HL-60 (cell line): ENCODE measurements at regions not wholly inside any gene's neighbourhood (a gene's known extent, or its start where the extent isn't known, plus 50 kb on each side); places are given as distances from the start of the nearest gene placed in this dataset.

Source experiments
- DNase-seq, 2 experiments: peaks; one replicate each; pipeline ENCODE4 v3.0.0-alpha.2; 2010 to 2020; ENCODE audit warnings: low read depth in 1 of 2, low spot score in 1 of 2
- H3K27ac ChIP-seq: fragments of 250-450 bp; sonication (Bioruptor Pico); replicated peaks from 2 replicates; pipeline ENCODE4 v1.5.1; 2020; ENCODE audit warnings: mild to moderate bottlenecking, moderate library complexity
- H3K27me3 ChIP-seq: fragments of 250-450 bp; sonication (Bioruptor Pico); 2 replicates; pipeline ENCODE4 v1.5.1; 2021; ENCODE audit warnings: mild to moderate bottlenecking, moderate library complexity; ENCODE audit not compliant: insufficient read depth, poor library complexity, severe bottlenecking
- H3K4me3 ChIP-seq: replicated peaks from 2 replicates; pipeline ENCODE4 v1.5.1; 2011; ENCODE audit warnings: mild to moderate bottlenecking, control low read depth, low read length; ENCODE audit not compliant: insufficient read depth
- CTCF ChIP-seq: IDR thresholded peaks from one replicate; pipeline ENCODE4 v1.5.1; 2011; ENCODE audit warnings: low read length, control low read depth, inconsistent platforms; ENCODE audit not compliant: insufficient read depth
- GABPA ChIP-seq: IDR thresholded peaks from 2 replicates; pipeline ENCODE4 v1.6.1; 2012; ENCODE audit warnings: low read depth
- POLR2AphosphoS5 ChIP-seq: IDR thresholded peaks from 2 replicates; pipeline ENCODE4 v1.6.1; 2012; ENCODE audit warnings: low read depth
- REST ChIP-seq: IDR thresholded peaks from 2 replicates; pipeline ENCODE4 v1.6.1; 2012; ENCODE audit warnings: low read depth; ENCODE audit not compliant: insufficient replicate concordance
- SPI1 ChIP-seq: IDR thresholded peaks from 2 replicates; pipeline ENCODE4 v1.6.1; 2012; ENCODE audit warnings: low read depth, mild to moderate bottlenecking, borderline replicate concordance

- Histone ChIP-seq H3K27ac (no peak overlapping the region), H3K27me3 (no peaks in the 10 kb centered on the region), H3K4me3 (no peak overlapping the region)
- TF ChIP-seq SPI1 (no peak), GABPA (no peak), POLR2AphosphoS5 (no peak), REST (no peak), CTCF (no peak)
- no peak for DNase-seq
Observed at GRCh38 chr9:116003397-116003796, 150.2 kb upstream of the PAPPA start.

GRCh38 chr9:116005205-116005604 is 148.4 kb upstream of the PAPPA start:
- no peak for DNase-seq
- Histone ChIP-seq H3K27ac (no peak overlapping the region), H3K4me3 (no peak overlapping the region), H3K27me3 (no peaks in the 10 kb centered on the region)
- TF ChIP-seq CTCF (no peak), SPI1 (no peak), POLR2AphosphoS5 (no peak)

GRCh38 chr9:116007824-116008223 is 145.8 kb upstream of the PAPPA start:
- no peak overlapping the region for H3K27ac ChIP-seq
- DNase-seq: no peak
- TF ChIP-seq GABPA (no peak), POLR2AphosphoS5 (no peak), CTCF (no peak), REST (no peak), SPI1 (no peak)
- no peaks in the 10 kb centered on the region for H3K27me3 ChIP-seq
- H3K4me3 ChIP-seq: no peak overlapping the region

- H3K27me3 ChIP-seq: no peaks in the 10 kb centered on the region
- TF ChIP-seq CTCF: no peak
- TF ChIP-seq POLR2AphosphoS5: no peak
- TF ChIP-seq REST: no peak
- no peak for TF ChIP-seq GABPA
- TF ChIP-seq SPI1: no peak
- H3K4me3 ChIP-seq: no peak overlapping the region
- no peak for DNase-seq
- H3K27ac ChIP-seq: no peak overlapping the region
Observed at GRCh38 chr9:116008278-116008677, 145.3 kb upstream of the PAPPA start.
